PFSK-1 (cell line): ENCODE measurements at regions not wholly inside any gene's neighbourhood (a gene's known extent, or its start where the extent isn't known, plus 50 kb on each side); places are given as distances from the start of the nearest gene placed in this dataset.

Source experiments
- FOXP2 ChIP-seq: optimal IDR thresholded peaks from 2 replicates; pipeline ENCODE3; 2011; ENCODE audit warnings: borderline replicate concordance, control low read depth, inconsistent platforms; ENCODE audit not compliant: insufficient read depth; ENCODE audit errors: extremely low read length, extremely low read depth
- POLR2AphosphoS5 ChIP-seq: IDR thresholded peaks from 2 replicates; pipeline ENCODE4 v1.6.1; 2012; ENCODE audit warnings: low read depth, mild to moderate bottlenecking, control low read depth, low read length, moderate library complexity
- REST ChIP-seq, 2 experiments: IDR thresholded peaks; 2 replicates each; pipeline versions ENCODE4 v1.6.1 to v1.8.0; 2011 to 2012; ENCODE audit warnings: low read depth in 2 of 2, low read length in 2 of 2, control low read depth in 1 of 2, inconsistent platforms in 1 of 2, mild to moderate bottlenecking in 1 of 2, moderate library complexity in 1 of 2; ENCODE audit not compliant: insufficient read depth in 1 of 2
- SIN3A ChIP-seq: IDR thresholded peaks from 2 replicates; pipeline ENCODE4 v1.6.1; 2012; ENCODE audit warnings: mild to moderate bottlenecking, low read length, moderate library complexity, borderline replicate concordance; ENCODE audit not compliant: insufficient read depth
- TAF1 ChIP-seq: IDR thresholded peaks from 2 replicates; pipeline ENCODE4 v1.6.1; 2012; ENCODE audit warnings: low read length, control low read depth, borderline replicate concordance; ENCODE audit not compliant: insufficient read depth

- TF ChIP-seq POLR2AphosphoS5 (no peak), SIN3A (no peak)
Observed at GRCh38 chr15:86004061-86004460, 75.6 kb upstream of the AGBL1 start.

GRCh38 chr15:86006546-86006945 is 73.1 kb upstream of the AGBL1 start:
- TF ChIP-seq SIN3A (no peak), FOXP2 (no peak), TAF1 (no peak), REST (IDR thresholded peaks at IDR 0.05; ENCODE audit: insufficient read depth in 1 of 2, low read depth in 2 of 2, low read length in 2 of 2) (no peak), POLR2AphosphoS5 (no peak)

- no peak for TF ChIP-seq FOXP2
- TF ChIP-seq POLR2AphosphoS5: no peak
- TF ChIP-seq TAF1: no peak
- no peak for TF ChIP-seq REST (IDR thresholded peaks at IDR 0.05; ENCODE audit: insufficient read depth in 1 of 2, low read depth in 2 of 2, low read length in 2 of 2)
- no peak for TF ChIP-seq SIN3A
Observed at GRCh38 chr15:86009727-86010126, 69.9 kb upstream of the AGBL1 start.

GRCh38 chr15:86010398-86010797 is 69.3 kb upstream of the AGBL1 start:
- no peak for TF ChIP-seq TAF1
- TF ChIP-seq SIN3A: no peak
- TF ChIP-seq FOXP2: no peak
- no peak for TF ChIP-seq REST (IDR thresholded peaks at IDR 0.05; ENCODE audit: insufficient read depth in 1 of 2, low read depth in 2 of 2, low read length in 2 of 2)
- no peak for TF ChIP-seq POLR2AphosphoS5

GRCh38 chr15:86010891-86011290 is 68.8 kb upstream of the AGBL1 start:
- TF ChIP-seq POLR2AphosphoS5 (no peak), TAF1 (no peak), REST (IDR thresholded peaks at IDR 0.05; ENCODE audit: insufficient read depth in 1 of 2, low read depth in 2 of 2, low read length in 2 of 2) (no peak), SIN3A (no peak)
